B cell (primary cell): ENCODE measurements at regions not wholly inside any gene's neighbourhood (a gene's known extent, or its start where the extent isn't known, plus 50 kb on each side); places are given as distances from the start of the nearest gene placed in this dataset.

Experiments used
- ATAC-seq: fragments of 200-7000 bp; cut with Tn5 transposase; one replicate; pipeline ENCODE4 v1.10.0; 2021; ENCODE audit warnings: low read depth, mild to moderate bottlenecking, moderate number of reproducible peaks, moderate library complexity
- CTCF ChIA-PET: fragments of 350-600 bp; sonication (Branson Sonifier 250); formaldehyde crosslinking; loops from one replicate; lab custom pipeline; 2021; ENCODE audit warnings: antibody characterized with exemption, inconsistent platforms; lab: Charles Lee
- POLR2A ChIA-PET: fragments of 350-600 bp; sonication (Branson Sonifier 250); formaldehyde crosslinking; loops from one replicate; lab custom pipeline; 2021; ENCODE audit warnings: antibody characterized with exemption; lab: Charles Lee
- DNase-seq: peaks from one replicate; pipeline ENCODE4 v3.0.0; 2013
- H2AFZ ChIP-seq: 2 replicates; pipeline ENCODE4 v1.6.1; 2012; ENCODE audit warnings: mild to moderate bottlenecking, low read depth, low read length; ENCODE audit not compliant: insufficient read depth, poor library complexity, severe bottlenecking
- H3K27ac ChIP-seq, 2 donors: 1 replicate in 1 of 2; 2 replicates in 1 of 2; pipeline ENCODE4 v1.5.1; 2012 to 2013; ENCODE audit warnings: low read length in 2 of 2, mild to moderate bottlenecking in 2 of 2, moderate library complexity in 1 of 2
- H3K27me3 ChIP-seq, 4 experiments: fragments of 200-600 bp in 1 of 4; sonication (generic) in 1 of 4; replicated peaks in 1 of 4; 1 replicate in 2 of 4; 2 replicates in 2 of 4; pipeline versions ENCODE4 v1.6.1 to v1.7.0; 2013 to 2016; ENCODE audit warnings: low read length in 3 of 4, mild to moderate bottlenecking in 2 of 4, mixed read lengths in 1 of 4, moderate library complexity in 1 of 4; ENCODE audit not compliant: insufficient read depth in 4 of 4, control insufficient read depth in 3 of 4; ENCODE audit errors: control extremely low read depth in 1 of 4
- H3K36me3 ChIP-seq, 2 experiments: replicated peaks in 1 of 2; 1 replicate in 1 of 2; 2 replicates in 1 of 2; pipeline versions ENCODE4 v1.6.1 to v1.7.1; 2013; ENCODE audit warnings: low read length in 1 of 2; ENCODE audit not compliant: insufficient read depth in 2 of 2, control insufficient read depth in 1 of 2; ENCODE audit errors: control extremely low read depth in 1 of 2, extremely low read depth in 1 of 2
- H3K4me1 ChIP-seq, 2 donors: fragments of 200-600 bp in 1 of 2; sonication (generic) in 1 of 2; 1 replicate in 1 of 2; 2 replicates in 1 of 2; pipeline versions ENCODE4 v1.5.1 to v1.6.1; 2013 to 2017; ENCODE audit warnings: low read length in 2 of 2; ENCODE audit not compliant: control insufficient read depth in 2 of 2, insufficient read depth in 2 of 2
- H3K4me2 ChIP-seq: replicated peaks from 2 replicates; pipeline ENCODE3; 2012; ENCODE audit warnings: mild to moderate bottlenecking, low read depth, low read length; ENCODE audit not compliant: poor library complexity, severe bottlenecking
- H3K4me3 ChIP-seq, 5 experiments: fragments of 200-600 bp in 1 of 5; sonication (generic) in 1 of 5; 1 replicate in 3 of 5; 2 replicates in 2 of 5; pipeline versions ENCODE4 v1.5.1 to v1.7.0; 2011 to 2016; ENCODE audit warnings: low read length in 4 of 5, mild to moderate bottlenecking in 4 of 5, low read depth in 2 of 5, control low read depth in 1 of 5, moderate library complexity in 1 of 5; ENCODE audit not compliant: insufficient read depth in 1 of 5; ENCODE audit errors: control extremely low read depth in 1 of 5, extremely low read depth in 1 of 5
- H3K79me2 ChIP-seq: fragments of 200-600 bp; sonication (generic); one replicate; pipeline ENCODE4 v1.6.0; 2016; ENCODE audit warnings: low read length; ENCODE audit not compliant: control insufficient read depth, insufficient read depth
- H3K9ac ChIP-seq: fragments of 200-600 bp; sonication (generic); 2 replicates; pipeline ENCODE4 v1.6.1; 2017; ENCODE audit warnings: mild to moderate bottlenecking, low read length, moderate library complexity
- H3K9me3 ChIP-seq, 3 donors: one replicate each; pipeline versions ENCODE4 v1.6.1 to v1.7.1; 2013; ENCODE audit warnings: low read length in 2 of 3; ENCODE audit not compliant: control insufficient read depth in 2 of 3, insufficient read depth in 1 of 3; ENCODE audit errors: control extremely low read depth in 1 of 3
- H4K20me1 ChIP-seq: 2 replicates; pipeline ENCODE4 v1.6.0; 2012; ENCODE audit warnings: mild to moderate bottlenecking, low read length; ENCODE audit not compliant: insufficient read depth, control insufficient read depth, poor library complexity, severe bottlenecking
- H3K27ac Mint-ChIP-seq: one replicate; pipeline ENCODE4 v1.8.0; 2021; ENCODE audit warnings: mixed read lengths
- H3K27me3 Mint-ChIP-seq: one replicate; pipeline ENCODE4 v1.8.0; 2021; ENCODE audit warnings: mixed read lengths
- H3K4me1 Mint-ChIP-seq: one replicate; pipeline ENCODE4 v1.8.0; 2021; ENCODE audit warnings: mixed read lengths
- H3K4me3 Mint-ChIP-seq: one replicate; pipeline ENCODE4 v1.8.0; 2021; ENCODE audit warnings: mixed read lengths
- H3K9me3 Mint-ChIP-seq: one replicate; pipeline ENCODE4 v1.8.0; 2022; ENCODE audit warnings: mixed read lengths; ENCODE audit not compliant: insufficient read depth
- CTCF ChIP-seq: fragments of 200-600 bp; IDR thresholded peaks from one replicate; pipeline ENCODE4 v1.8.0; 2022; ENCODE audit warnings: antibody characterized with exemption, mild to moderate bottlenecking
- EZH2 ChIP-seq: IDR thresholded peaks from 2 replicates; pipeline ENCODE4 v1.6.1; 2012; ENCODE audit warnings: borderline replicate concordance, low read depth, mild to moderate bottlenecking, moderate library complexity, low read length; ENCODE audit not compliant: insufficient read depth, poor library complexity, severe bottlenecking
- WGBS: methylation state at CpG from one replicate; pipeline ENCODE4 v1.1.5; 2013; ENCODE audit warnings: missing lambda C conversion rate; ENCODE audit not compliant: insufficient coverage; 5-methylcytosine and 5-hydroxymethylcytosine counted together
- intact Hi-C: fragments of 100-400 bp; cut with micrococcal nuclease; formaldehyde crosslinking; loops from one replicate; pipeline ENCODE4 v1.10.0; 2022

- Mint-ChIP-seq H3K27ac (no peak overlapping the region), H3K9me3 (peaks cover 7% of the 10 kb centered on the region), H3K27me3 (no peaks in the 10 kb centered on the region), H3K4me3 (no peak overlapping the region), H3K4me1 (no peaks in the 10 kb centered on the region)
- intact Hi-C loops, result no loop called here
- no peak overlapping the region for H3K4me3 ChIP-seq
- DNase-seq, result no peak
- H3K4me2 ChIP-seq, result no peak overlapping the region
- TF ChIP-seq CTCF, result no peak
- TF ChIP-seq EZH2, result no peak
- no peak overlapping the region for H2AFZ ChIP-seq
- WGBS, result 88% methylated on average over 9 of the region's 9 CpGs
- H3K27ac ChIP-seq, result no peak overlapping the region
- ChIA-PET POLR2A (no interaction called here), CTCF (no interaction called here)
- H3K27me3 ChIP-seq, result no peaks in the 10 kb centered on the region
- H4K20me1 ChIP-seq, result no peaks in the 10 kb centered on the region
- H3K36me3 ChIP-seq, result no peaks in the 10 kb centered on the region
- H3K9ac ChIP-seq, result no peak overlapping the region
- no peaks in the 10 kb centered on the region for H3K4me1 ChIP-seq
- H3K79me2 ChIP-seq, result no peaks in the 10 kb centered on the region
- ATAC-seq, result no peak
- H3K9me3 ChIP-seq, result peaks cover 0 to 15% (median 0%) of the 10 kb centered on the region in 3 donors
Measured at GRCh38 chr4:188197566-188197965, 58.3 kb downstream of the TRIML1 start.

- Histone ChIP-seq H3K9ac (no peak overlapping the region), H3K4me3 (no peak overlapping the region), H3K27ac (no peak overlapping the region), H2AFZ (no peak overlapping the region), H4K20me1 (no peaks in the 10 kb centered on the region), H3K4me1 (no peaks in the 10 kb centered on the region), H3K79me2 (no peaks in the 10 kb centered on the region), H3K36me3 (no peaks in the 10 kb centered on the region), H3K4me2 (no peak overlapping the region), H3K27me3 (no peaks in the 10 kb centered on the region), H3K9me3 (peaks cover 0 to 13% (median 0%) of the 10 kb centered on the region in 3 donors)
- Mint-ChIP-seq H3K27ac (no peak overlapping the region), H3K9me3 (peaks cover 7% of the 10 kb centered on the region), H3K4me3 (no peak overlapping the region), H3K27me3 (no peaks in the 10 kb centered on the region), H3K4me1 (no peaks in the 10 kb centered on the region)
- POLR2A ChIA-PET, result no interaction called here
- CTCF ChIA-PET, result no interaction called here
- intact Hi-C loops, result no loop called here
- no peak for ATAC-seq
- WGBS, result 72% methylated on average over 8 of the region's 11 CpGs
- DNase-seq, result no peak
- TF ChIP-seq EZH2, result no peak
- TF ChIP-seq CTCF, result no peak
Measured at GRCh38 chr4:188198982-188199792, 59.9 kb downstream of the TRIML1 start.
